GM19372 (cell line): ENCODE measurements at regions not wholly inside any gene's neighbourhood (a gene's known extent, or its start where the extent isn't known, plus 50 kb on each side); places are given as distances from the start of the nearest gene placed in this dataset.
"Not testable (repeated sequence)": the region's sequence is repeated elsewhere in the genome, so short reads cannot be mapped to it uniquely, and the experiment has no call there.

Experiments used
- ATAC-seq: cut with Tn5 transposase; IDR thresholded peaks from one replicate; pipeline ENCODE4 v1.9.1; 2021; ENCODE audit warnings: mild to moderate bottlenecking, low read depth, moderate library complexity; ENCODE audit not compliant: unreplicated experiment

DNA sequence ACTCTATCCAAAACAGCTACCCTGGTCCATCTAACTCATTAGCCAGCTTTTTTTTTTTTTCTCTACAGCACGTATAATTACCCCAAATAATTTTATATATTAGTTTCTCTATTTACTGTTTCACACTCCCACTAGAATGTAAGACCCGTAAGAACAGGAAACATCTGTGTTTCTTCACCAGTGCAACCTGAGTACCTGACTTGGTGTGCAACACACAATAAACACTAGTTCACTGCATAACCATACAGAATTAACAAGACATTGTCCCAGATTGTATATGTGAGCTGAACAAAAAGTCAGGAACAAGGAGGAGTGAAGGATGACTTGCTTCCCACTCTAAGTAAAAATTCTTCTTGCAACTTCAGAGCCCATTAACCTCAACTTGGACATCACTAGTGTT lies 180.2 kb upstream of the AKR1E2 start:
- no peak for ATAC-seq

- no peak for ATAC-seq
Observed at GRCh38 chr10:4643471-4643870, 182.5 kb upstream of the AKR1E2 start.

- no peak for ATAC-seq
Observed at GRCh38 chr10:4639960-4640359, 186.0 kb upstream of the AKR1E2 start.

- ATAC-seq, result no peak
Observed at GRCh38 chr10:4638099-4638498, 187.9 kb upstream of the AKR1E2 start.

GRCh38 chr10:4637657-4638056 lies 188.3 kb upstream of the AKR1E2 start:
- no peak for ATAC-seq

DNA sequence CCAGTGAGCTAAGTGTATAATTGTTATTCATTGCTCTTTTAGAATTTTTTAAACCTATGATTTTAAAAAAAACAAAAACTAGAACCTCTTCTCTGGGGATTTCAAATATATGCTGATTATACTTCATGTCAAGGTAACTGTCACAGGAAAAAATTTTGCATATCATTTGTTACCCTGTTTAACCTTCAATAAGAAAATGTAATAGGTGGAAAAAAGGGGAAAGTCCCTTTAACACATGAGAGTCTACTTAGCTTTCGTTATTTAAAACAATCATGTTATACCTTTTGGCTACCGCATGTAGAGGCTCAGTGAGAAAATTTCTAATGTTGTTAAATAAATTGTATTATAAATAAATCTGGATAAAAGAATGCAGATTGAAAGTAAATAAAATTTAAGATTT lies 190.1 kb upstream of the AKR1E2 start:
- ATAC-seq, result no peak

- no peak for ATAC-seq
Observed at GRCh38 chr10:4635388-4635787, 190.6 kb upstream of the AKR1E2 start.

- no peak for ATAC-seq
Observed at GRCh38 chr10:4633776-4634175, 192.2 kb upstream of the AKR1E2 start.

DNA sequence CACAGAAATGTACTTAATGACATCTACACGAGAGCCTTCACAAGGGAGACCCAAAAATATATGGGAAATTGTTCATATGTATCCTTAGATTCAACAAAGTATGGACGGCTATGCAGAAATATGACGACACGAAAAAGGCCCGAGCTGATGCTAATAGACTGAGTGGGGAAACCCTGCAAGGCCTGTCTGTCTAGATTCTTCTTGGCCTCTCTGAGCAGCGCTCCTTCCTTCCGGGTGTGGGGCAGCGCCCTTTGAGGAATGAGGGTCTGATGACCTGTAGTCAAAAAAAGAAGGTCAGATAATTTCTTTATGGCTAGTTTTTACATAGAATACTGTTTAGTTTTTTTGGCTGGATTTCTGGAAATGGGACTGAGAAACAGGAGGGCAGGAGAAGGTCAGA lies 192.8 kb upstream of the AKR1E2 start:
- no peak for ATAC-seq

DNA sequence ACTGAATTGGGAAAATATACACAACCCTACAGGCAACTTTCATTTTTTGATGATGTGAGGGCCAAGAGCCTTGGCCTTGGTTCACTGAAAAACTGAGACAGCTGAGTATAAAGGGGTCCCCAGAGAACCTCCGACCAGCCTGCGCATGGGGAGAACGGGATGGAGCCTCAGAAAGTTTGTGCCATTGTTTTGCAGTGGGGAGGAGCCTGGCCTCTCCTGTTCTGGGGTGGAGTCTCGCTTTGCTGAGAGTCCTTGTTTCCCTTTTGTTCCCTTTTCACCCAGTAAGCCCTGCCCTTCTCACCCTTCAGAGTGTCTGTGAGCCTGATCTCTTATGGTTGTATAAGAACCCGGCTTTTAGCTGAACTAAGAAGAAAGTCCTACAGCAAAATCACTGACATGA lies 193.2 kb upstream of the AKR1E2 start:
- no peak for ATAC-seq

- ATAC-seq, result no peak
Observed at GRCh38 chr10:4626919-4627318, 199.1 kb upstream of the AKR1E2 start.

GRCh38 chr10:4623757-4624420 lies 202.1 kb upstream of the AKR1E2 start:
- ATAC-seq, result no peak

DNA sequence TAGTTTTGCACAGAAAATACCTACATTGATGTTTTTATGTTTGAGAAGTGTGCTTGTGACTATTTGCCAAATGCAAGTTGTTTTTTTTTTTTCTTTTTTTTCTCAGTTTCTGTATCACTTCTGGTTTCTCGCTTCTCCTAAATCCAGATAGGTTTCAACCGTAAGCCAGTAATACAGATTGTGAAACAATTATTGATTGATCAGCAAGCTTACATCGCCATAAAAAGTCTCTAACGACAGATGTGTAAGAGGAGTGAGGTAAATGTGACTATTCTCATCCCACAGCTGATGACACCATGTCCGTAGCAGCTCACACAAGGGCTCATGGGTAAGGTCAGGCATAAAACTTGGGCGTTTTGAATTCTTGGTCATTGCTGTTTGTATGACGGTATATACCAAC lies 202.8 kb upstream of the AKR1E2 start:
- no peak for ATAC-seq

DNA sequence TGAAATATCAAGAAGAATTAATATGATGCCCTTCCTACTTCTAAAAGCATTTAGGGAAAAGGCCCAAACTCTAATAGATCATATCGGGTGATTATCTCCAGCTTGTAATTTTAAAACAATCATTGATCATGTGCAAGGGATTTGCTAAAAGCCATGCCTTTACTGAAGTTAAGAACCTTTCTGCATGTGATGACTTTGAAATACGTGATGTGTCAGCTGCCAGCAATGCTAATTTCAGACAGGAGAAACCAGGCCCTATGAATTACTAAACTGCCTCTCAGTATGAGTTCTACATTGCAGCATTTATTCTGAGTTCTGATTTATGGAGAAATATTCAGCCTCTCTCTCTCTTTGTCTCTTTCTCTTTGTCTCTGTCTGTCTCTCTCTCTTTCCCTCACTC lies 203.6 kb upstream of the AKR1E2 start:
- no peak for ATAC-seq

GRCh38 chr10:4617589-4617988 lies 208.4 kb upstream of the AKR1E2 start:
- ATAC-seq, result no peak

- ATAC-seq, result no peak
Observed at GRCh38 chr10:4615042-4615441, 211.0 kb upstream of the AKR1E2 start.

GRCh38 chr10:4609251-4609650 lies 216.8 kb upstream of the AKR1E2 start:
- ATAC-seq, result no peak

- no peak for ATAC-seq
Observed at GRCh38 chr10:4607681-4608080, 218.3 kb upstream of the AKR1E2 start.

DNA sequence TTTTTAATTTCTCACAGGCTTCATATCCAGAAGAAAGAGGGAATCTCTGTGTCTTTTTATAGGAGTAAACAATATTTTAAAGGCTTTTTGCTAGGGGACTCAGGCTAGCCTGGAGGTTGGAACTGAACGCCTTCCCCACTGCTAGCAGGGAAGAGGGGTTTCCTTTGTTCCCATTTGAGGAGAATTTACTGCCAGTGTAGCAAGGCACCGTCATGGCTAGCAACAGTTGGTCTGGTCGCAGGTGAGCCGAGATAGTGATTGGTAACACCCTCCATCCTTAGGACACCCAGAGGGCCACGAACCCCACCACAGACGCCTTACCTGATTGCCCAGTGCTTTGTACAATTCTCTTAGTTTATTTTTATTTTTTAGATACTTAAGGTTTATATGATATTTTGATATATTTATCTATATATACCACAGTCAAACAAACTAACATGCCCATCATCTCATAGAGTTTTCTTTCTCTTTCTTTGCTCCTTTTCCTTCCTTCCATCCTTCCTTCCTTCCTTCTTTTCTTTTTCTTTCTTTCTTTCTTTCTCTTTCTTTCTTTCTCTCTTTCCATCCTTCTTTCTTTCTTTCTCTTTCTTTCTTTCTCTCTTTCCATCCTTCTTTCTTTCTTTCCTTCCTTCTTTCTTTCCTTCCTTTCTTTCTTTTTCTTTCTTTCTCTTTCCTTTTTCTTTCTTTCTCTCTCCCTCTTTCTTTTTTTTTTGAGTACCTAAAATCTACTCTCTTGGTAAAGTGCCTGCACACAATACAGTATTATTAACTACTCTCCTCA lies 219.0 kb upstream of the AKR1E2 start:
- no peak for ATAC-seq

DNA sequence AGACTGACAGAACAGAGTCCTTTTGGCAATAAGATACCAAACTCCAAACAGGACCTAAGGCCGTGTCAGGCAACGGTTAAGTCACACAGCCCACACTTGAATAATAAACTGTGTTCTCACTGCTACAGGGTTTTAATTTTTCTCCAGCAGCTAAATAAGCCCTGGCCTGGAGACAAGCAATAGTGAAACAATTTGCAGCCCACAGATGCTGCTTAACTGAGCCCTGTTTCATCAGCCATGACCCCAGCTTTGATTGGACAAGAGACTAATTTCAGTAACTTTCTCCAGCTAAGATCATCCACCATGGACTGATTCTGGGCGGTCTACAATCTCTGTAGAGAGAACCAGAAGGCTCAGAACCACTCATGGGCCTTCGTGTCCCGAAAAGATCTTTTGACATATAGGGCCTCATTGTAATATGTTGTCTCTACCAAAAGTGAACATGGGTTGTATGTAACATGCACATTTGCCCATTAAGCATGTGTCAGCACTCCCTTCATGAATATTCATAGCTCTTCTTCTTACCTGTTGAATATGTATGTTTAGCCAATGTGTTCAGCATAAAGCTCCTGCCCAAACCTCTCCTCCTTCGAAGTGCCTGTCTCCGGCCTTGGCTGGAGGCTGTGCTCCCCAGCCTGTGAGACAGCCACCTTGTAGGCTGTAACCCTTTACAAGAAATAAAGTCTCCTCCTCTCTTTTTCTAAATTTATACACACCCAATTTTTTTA lies 223.1 kb upstream of the AKR1E2 start:
- no peak for ATAC-seq

GRCh38 chr10:4599471-4599870 lies 226.5 kb upstream of the AKR1E2 start:
- no peak for ATAC-seq

GRCh38 chr10:4597898-4598297 lies 228.1 kb upstream of the AKR1E2 start:
- not testable (repeated sequence) for ATAC-seq
